Osteocyte (in vitro differentiated cells): ENCODE measurements at regions not wholly inside any gene's neighbourhood (a gene's known extent, or its start where the extent isn't known, plus 50 kb on each side); places are given as distances from the start of the nearest gene placed in this dataset.

ENCODE experiments used
- DNase-seq: peaks from one replicate; pipeline ENCODE4 v3.0.0; 2021; ENCODE audit warnings: mixed read lengths; ENCODE audit not compliant: unreplicated experiment; ENCODE audit errors: extremely low spot score
- H3K27ac Mint-ChIP-seq: one replicate; pipeline ENCODE4 v1.8.0; 2021; ENCODE audit warnings: mild to moderate bottlenecking, mixed read lengths; ENCODE audit not compliant: unreplicated experiment
- H3K27me3 Mint-ChIP-seq: one replicate; pipeline ENCODE4 v1.8.0; 2021; ENCODE audit warnings: mixed read lengths; ENCODE audit not compliant: unreplicated experiment
- H3K36me3 Mint-ChIP-seq: one replicate; pipeline ENCODE4 v1.8.0; 2021; ENCODE audit warnings: mixed read lengths; ENCODE audit not compliant: unreplicated experiment
- H3K4me1 Mint-ChIP-seq: one replicate; pipeline ENCODE4 v1.8.0; 2021; ENCODE audit warnings: mixed read lengths; ENCODE audit not compliant: unreplicated experiment
- H3K4me3 Mint-ChIP-seq: one replicate; pipeline ENCODE4 v1.8.0; 2021; ENCODE audit warnings: mild to moderate bottlenecking, moderate library complexity, mixed read lengths; ENCODE audit not compliant: unreplicated experiment
- H3K9me3 Mint-ChIP-seq: one replicate; pipeline ENCODE4 v1.8.0; 2021; ENCODE audit warnings: mixed read lengths; ENCODE audit not compliant: unreplicated experiment
- TF ChIP-seq, protein P1 (sequence below): fragments of 200-600 bp; sonication (generic); IDR thresholded peaks from 2 replicates; pipeline ENCODE4 v1.5.0; 2021; ENCODE audit warnings: antibody characterized with exemption, mild to moderate bottlenecking, moderate library complexity

DNA sequence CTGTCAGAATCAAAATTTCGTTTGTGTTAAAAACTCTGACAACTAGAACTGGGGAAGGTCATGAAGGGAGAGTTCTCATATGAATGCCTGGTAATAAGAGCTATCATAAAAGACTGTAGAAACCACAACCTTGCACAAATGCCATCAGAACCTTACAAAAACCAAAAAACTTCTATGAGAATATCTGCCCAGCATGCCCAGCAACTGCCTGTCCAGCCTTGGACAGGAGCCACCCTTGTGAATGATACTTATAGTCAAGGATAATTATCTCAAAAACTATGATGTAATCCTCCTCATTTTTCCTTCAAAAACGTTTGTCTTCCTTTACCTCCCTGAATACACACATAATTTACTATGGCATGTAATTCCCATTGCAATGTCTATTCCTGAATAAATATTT, 53.4 kb upstream of the C1orf185 start:
- Mint-ChIP-seq H3K27ac (no peak overlapping the region), H3K36me3 (peaks cover 2% of the 10 kb centered on the region), H3K4me1 (no peaks in the 10 kb centered on the region), H3K4me3 (no peak overlapping the region), H3K27me3 (peaks cover 55% of the 10 kb centered on the region), H3K9me3 (peaks cover 14% of the 10 kb centered on the region)
- no peak for DNase-seq
- TF ChIP-seq, protein P1, sequence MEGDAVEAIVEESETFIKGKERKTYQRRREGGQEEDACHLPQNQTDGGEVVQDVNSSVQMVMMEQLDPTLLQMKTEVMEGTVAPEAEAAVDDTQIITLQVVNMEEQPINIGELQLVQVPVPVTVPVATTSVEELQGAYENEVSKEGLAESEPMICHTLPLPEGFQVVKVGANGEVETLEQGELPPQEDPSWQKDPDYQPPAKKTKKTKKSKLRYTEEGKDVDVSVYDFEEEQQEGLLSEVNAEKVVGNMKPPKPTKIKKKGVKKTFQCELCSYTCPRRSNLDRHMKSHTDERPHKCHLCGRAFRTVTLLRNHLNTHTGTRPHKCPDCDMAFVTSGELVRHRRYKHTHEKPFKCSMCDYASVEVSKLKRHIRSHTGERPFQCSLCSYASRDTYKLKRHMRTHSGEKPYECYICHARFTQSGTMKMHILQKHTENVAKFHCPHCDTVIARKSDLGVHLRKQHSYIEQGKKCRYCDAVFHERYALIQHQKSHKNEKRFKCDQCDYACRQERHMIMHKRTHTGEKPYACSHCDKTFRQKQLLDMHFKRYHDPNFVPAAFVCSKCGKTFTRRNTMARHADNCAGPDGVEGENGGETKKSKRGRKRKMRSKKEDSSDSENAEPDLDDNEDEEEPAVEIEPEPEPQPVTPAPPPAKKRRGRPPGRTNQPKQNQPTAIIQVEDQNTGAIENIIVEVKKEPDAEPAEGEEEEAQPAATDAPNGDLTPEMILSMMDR: no peak
